C4-2B (cell line): ENCODE measurements at regions not wholly inside any gene's neighbourhood (a gene's known extent, or its start where the extent isn't known, plus 50 kb on each side); places are given as distances from the start of the nearest gene placed in this dataset.
"Not testable (repeated sequence)": the region's sequence is repeated elsewhere in the genome, so short reads cannot be mapped to it uniquely, and the experiment has no call there.

ENCODE experiments used
- H3K27ac ChIP-seq: fragments of 450-650 bp; 2 replicates; pipeline ENCODE4 v1.5.1; 2017
- CTCF ChIP-seq: fragments of 450-650 bp; conservative IDR thresholded peaks from 2 replicates; pipeline ENCODE4 v1.5.1; 2017; ENCODE audit warnings: mild to moderate bottlenecking
- ZFX ChIP-seq: fragments of 450-650 bp; IDR thresholded peaks from 2 replicates; pipeline ENCODE4 v1.6.1; 2017

DNA sequence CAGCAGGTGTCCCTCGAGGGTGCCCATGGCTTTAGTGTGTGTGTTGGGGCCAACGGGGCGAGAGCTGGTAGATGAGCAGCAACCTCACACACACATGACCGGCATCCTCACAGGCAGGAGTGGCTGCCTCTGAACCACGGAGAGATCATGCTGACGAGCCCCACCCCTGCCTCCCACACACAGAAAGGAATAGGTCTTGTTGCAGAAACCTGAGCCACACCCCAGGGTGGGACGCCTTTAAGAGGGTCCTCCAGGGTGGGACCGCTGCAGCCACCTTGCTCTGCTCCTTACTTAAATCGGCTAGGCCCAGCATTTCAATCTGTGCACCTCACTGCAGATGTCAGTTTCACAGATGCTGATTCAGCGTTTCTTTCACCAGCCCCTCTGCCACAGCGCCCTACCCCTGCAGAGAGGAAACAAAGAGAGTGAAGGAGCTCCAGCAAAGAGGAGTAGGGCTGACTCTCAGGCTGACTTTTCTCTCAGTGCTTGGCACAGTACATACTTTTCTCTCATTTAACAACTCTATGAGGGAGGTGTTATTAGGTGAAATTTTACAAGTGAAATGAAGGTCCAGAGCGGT is 61.2 kb upstream of the EPHB3 start:
- TF ChIP-seq ZFX: no peak
- TF ChIP-seq CTCF: no peak
- no peak overlapping the region for H3K27ac ChIP-seq

- no peak for TF ChIP-seq CTCF
- TF ChIP-seq ZFX: no peak
- no peak overlapping the region for H3K27ac ChIP-seq
These were observed 59.4 kb upstream of the EPHB3 start for GRCh38 chr3:184502123-184502667.

GRCh38 chr3:184502841-184503240 is 58.7 kb upstream of the EPHB3 start:
- H3K27ac ChIP-seq: not testable (repeated sequence)

- TF ChIP-seq ZFX: no peak
- no peak for TF ChIP-seq CTCF
- H3K27ac ChIP-seq: no peak overlapping the region
These were observed 57.9 kb upstream of the EPHB3 start for GRCh38 chr3:184503647-184504046.

DNA sequence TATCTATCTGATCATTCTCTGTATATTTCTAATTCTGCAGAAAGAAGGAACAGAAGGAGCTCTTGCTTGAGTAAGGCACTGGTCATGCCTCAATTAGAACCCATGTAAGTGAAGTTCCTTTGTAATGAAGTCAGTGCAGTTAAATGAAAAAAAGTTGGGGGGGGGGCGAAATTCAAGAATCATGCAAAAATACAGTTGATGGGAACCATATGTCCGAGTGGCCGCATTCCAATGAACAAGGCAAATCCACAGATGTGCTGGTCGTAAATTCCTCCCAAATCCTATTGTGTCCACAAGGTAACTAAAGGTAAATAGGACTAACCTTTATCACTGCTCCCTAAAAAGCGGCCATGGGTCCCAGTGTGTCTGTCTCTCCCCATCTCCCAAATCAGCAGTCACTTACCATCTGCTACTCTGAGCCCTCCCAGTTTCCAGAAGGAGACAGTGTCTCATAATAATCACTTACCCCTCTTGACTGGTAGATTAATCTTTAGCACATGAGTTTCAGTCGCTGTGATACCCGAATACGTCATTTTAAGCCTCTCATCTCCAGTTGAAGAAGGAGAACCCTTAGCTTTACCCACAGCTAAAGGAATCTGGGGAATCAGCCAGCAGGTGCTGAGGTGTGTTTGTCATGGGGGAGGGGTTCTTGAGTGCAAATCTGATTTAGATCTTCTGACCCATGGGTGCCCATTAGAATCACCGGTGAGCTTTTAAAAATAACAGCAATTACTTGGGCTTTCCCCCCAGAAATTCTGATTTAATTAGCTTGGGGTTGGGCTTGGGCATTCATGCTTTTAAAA is 56.3 kb upstream of the EPHB3 start:
- H3K27ac ChIP-seq: no peak overlapping the region
- no peak for TF ChIP-seq ZFX
- no peak for TF ChIP-seq CTCF

GRCh38 chr3:184506561-184506991 is 55.0 kb upstream of the EPHB3 start:
- no peak overlapping the region for H3K27ac ChIP-seq
- TF ChIP-seq ZFX (no peak), CTCF (no peak)

- no peak for TF ChIP-seq ZFX
- no peak for TF ChIP-seq CTCF
- no peak overlapping the region for H3K27ac ChIP-seq
These were observed 52.6 kb upstream of the EPHB3 start for GRCh38 chr3:184508938-184509337.
